ENCODE measurements at regions not wholly inside any gene's neighbourhood (a gene's known extent, or its start where the extent isn't known, plus 50 kb on each side); places are given as distances from the start of the nearest gene placed in this dataset.

DNA sequence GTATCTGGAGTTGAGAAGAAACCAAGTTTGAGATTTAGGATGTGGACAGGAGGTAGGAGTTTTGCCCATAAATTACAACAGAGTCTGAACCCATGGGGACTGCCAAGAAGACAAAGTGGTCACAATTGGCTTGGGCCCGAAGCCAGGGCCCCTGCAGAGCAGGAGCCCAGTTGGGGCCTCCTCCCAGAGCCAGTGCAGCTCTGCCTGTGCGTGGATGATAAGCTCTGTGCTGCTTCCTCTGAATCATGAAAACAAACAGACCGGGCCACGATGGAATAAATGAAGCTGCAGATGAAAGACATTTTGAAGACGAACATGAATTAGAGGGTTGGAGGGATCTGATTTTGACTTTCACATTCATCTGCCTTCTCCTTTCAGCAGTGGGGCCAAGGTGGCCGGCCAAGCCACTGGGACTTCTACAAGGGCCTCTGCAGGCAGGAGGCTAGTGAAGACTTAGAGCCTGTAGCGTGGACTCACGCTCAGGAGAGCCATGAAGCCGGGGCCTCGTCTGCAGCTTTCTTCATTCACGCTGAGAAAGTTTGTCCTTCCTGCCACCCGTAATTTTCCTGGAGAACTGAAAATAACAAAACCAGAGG, 156.8 kb upstream of the LYZL1 start:
- no peak for DNase-seq

DNA sequence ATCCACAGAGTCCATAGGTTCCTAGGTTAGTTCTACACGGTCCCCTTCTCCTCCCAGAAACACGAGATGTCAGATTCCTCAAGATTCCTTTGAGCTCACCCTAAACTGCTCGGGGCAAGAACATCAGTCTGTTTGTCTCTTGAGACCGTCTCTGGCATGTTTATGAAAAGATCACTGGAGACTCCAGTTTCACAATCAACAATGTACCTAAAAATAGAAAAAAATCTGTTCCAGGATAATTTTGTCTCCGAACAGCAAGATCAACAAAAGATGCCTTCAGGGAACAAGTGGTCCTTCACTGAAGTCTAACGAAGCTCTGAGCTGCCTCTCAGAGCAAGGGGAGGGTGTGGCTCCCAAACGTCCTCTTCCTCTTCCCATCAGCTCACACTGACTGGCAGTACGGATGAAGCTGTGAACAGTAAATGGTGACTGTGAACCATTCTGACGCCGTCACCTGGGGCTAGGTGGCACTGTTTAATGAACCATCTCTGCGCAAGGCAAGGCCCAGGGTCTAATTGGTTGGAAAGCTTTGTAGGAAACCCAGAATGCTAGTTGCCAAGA, 156.2 kb upstream of the LYZL1 start:
- DNase-seq: no peak

DNA sequence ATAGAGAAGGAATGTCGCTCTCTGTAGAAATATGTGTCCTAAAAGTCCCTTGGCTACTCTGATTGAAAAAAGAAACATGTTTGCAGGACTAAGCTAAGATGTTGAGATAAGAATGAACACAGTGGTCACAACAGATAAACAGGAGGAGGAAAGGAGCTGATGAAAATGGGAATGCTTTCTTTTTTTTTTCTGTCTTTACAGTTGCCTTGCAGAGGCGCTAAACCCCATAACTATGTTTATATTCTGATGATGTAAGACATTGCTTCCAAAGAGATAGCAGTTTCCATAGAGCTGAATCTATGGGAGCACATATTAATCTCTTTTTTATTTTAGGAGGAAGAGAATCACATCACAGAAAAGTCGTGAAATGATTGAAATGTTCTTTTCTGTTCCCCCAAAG, 153.5 kb upstream of the LYZL1 start:
- DNase-seq: no peak

DNA sequence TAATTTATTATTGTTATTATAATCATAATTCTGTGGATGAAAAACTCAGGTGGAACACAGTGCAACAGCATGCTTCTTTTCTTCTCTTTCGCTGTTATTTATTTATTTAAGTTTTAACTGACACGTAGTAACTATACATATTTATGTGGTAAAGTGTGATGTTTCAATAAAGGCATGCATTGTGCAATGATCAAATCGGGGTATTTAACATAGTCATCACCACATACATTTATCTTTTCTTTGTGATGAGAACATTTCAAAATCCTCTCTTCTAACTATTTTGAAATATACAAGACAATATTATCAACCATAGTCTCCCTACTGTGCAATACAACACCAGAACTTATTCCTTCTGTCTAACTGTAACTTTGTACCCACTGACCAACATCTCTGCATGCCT, 152.5 kb upstream of the LYZL1 start:
- DNase-seq: no peak

DNA sequence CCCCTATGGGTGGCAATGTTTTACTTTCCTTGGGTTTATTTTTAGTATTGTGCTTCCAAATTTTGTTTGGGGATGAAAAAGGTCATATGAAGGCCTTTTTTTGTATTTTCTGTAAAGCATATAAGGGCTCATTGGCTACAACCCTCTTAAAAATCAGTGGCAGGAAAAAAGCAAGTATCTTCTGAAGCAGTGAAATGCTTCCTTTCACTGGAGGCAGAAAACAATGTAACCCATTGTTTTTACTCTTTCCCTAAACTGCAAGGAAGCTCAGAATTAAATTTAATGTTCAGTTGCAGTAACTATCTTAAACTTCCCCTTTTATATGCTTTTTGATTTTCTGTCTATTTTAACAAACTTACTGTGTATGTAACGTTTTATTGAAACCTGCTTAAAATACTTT, 148.7 kb upstream of the LYZL1 start:
- DNase-seq: no peak

DNA sequence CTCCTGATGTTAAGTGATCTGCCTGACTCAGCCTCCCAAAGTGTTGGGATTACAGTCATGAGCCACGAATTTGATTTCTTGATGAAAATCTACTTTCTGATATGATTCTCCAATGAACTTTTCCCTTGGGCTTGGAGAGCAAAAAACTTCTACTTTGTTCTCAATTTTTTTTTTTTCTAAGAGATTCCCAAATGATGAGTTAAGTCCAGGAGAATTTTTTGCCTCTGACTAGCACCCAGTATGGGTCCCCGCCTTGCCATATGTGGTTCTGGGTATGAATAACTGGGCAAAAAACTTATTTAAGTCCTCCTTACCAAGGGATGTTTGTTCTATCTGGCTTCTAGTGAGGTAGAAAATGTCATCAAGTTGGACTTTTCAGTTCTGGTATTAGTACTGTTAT, 147.9 kb upstream of the LYZL1 start:
- DNase-seq: no peak

DNA sequence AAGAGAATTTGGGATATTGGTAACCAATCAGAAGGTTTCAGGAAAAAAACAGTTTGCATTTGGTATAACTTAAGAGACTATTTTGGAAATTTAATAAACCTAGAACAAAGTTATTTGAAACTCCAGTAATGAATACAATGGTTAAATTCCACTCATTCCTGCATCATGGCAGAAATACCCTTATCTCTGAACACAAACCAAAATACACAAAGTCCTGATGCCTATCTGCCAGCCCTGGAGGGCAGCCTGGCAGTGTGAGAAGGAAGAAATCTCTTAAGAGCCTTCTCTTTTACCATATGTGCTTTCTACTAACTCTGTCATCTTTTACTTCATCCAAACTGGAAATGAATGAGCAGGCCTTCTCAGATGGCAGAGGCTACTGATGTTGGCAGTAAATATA, 147.1 kb upstream of the LYZL1 start:
- no peak for DNase-seq

DNA sequence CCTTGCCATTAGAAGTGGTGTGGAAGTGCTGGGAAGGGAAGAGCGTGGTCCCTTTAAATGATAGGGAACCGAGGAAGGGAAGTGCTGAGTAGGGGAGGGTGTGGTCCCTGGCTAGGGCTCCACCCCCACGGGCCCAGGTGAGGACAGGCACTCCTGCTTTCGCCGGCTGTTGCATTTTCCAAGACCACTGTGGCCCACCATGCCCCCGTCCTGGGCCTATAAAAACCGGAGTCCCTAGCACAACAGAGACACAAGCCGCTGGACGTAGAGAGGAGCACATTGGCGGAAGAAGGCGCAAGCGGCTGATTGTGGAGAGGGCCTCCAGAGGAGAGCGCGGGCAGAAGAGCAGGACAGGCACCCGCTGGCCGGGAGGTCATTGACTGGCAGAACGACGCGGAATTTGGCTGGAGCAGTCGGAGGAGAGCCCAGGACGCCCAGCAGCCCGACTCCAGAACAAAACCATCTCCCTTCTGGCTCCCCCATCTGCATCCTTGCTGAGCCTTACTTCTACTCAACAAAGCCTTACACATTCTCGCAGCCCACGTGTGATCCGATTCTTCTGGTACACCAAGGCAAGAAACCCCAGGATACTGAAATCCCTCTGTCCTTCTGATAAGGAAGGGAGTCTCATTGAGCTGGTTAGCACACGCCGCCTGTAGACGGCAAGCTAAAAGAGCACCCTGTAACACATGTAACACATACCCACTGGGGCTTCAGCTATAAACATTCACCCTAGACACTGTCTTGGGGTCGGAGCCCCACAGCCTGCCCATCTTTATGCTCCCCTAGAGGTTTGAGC, 146.2 kb upstream of the LYZL1 start:
- DNase-seq: no peak

DNA sequence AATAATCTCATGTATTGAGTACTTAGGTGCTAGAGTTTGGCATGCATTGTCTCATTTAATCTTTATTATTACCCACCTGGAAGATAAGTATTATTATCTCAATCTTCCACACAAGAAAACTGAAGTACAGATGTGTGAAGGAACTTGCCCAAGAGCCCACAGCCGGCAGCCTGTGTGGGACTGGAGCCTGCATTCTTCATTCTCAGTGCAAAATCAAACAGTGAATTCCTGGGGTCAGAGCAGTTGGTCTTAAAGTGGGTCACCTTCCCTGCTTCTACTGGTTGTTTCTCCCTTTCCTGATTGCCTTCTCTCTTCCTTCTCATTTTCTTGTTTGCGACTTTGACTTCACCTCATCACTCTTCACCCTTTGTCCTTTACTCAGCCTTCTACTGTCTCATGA, 144.7 kb upstream of the LYZL1 start:
- DNase-seq: no peak

DNA sequence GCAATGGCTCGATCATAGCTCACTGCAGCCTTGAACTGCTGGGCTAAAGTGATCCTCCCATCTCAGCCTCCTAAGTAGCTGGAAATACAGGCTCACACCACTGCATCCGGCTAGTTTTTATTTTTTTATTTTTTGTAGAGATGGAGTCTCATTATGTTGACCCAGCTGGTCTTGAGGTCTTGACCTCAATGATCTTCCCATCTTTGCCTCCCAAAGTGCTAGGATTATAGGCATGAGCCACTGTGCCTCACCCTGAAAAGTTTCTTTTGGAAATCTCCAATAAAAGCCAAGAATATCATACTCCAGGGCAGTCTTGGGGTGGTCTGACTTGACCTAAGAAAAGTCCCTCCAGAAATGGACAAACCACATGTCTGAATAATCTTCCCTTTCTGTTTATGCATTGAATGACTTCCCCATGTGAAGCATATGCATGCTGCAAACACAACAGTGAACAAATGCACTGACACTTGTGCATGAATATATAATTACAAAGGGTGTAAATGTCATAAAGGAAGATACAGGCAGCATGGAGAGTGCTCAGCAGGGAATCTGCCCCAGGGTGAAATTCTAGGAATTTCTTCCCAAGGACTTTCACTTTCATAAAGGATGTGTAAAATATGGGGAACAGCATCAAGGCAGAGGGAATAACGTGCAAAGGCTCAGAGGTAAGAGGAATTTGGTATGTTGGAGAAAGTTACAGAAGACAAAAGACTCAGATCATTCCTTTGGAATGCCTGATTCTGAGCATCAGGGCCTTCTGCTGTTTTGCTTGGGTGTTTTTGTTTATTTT, 142.4 kb upstream of the LYZL1 start:
- DNase-seq: no peak

DNA sequence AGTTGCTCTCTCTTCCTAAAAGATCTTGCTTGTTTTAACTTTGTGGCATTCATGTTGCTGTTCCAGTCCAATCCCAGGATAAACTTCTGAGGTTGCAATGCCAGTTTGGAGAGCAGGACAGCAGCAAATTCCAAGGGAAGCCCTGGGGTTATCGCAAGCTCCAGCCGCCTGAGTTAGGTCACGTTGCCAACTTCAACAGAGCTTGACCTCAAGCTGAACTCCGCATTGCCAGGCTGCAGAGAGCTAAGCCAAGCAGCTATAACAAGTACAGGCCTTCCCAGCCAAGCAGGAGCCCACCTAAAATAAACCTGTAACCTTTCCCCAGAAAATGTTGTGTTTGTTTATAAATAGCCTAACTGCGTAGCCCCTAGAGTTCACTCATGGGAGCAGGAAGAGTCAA, 138.9 kb upstream of the LYZL1 start:
- no peak for DNase-seq

DNA sequence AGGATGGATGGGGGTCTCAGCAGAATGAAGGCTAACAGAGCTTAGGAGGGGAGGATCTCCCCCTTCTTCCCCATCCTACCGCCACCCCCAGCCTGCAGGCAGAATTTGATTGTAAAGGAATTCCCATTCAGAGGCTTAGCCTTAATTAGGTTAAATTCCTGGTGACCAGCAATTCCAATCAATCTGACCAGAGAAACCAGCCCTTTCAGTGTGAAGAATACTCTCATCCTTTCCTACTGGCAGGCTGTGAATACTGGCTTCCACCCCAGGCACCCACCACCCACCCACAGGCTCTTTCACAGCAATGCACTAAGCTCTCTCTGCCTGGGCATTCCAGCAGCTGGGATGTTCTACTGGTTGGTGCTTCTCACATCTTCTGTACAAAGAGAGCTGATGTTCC, 137.9 kb upstream of the LYZL1 start:
- DNase-seq: no peak

DNA sequence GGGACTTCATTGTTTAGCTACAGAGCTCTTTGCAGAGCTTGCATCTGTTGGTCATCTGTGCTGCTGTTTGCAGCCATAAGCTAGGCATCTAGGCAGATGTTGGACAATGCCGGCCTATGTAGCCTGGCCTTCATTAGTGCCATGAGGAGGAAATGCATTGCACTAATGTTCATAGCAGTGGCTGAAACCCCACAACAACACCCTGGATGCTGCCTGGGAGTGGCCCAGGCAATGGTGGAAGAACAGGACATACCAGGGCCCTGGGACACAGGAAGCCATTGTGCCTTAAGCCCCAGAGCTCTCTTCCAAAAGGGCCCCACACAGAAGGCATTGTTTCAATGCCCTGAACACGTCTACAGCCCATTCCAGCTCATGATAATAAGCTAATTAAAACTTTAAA, 131.5 kb upstream of the LYZL1 start:
- DNase-seq: no peak

DNA sequence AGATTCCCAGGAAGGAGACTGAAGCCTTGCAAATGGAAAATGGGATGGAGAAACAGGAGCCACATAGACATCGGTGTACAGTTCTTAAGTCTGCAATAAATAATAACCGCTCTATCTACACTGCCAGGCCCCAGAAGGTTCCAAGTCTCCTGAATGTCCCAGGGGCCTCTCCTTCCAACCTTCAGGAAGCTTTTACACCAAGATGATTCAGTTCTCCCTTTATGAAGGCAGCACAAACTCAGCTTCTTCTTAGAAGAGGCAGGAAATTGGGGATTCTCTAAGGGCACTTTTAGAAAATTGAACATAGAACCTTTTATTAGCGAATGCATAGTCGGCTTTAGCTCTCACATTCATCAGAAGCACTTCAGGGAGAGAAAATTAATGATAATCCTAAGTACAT, 130.8 kb upstream of the LYZL1 start:
- DNase-seq: no peak

DNA sequence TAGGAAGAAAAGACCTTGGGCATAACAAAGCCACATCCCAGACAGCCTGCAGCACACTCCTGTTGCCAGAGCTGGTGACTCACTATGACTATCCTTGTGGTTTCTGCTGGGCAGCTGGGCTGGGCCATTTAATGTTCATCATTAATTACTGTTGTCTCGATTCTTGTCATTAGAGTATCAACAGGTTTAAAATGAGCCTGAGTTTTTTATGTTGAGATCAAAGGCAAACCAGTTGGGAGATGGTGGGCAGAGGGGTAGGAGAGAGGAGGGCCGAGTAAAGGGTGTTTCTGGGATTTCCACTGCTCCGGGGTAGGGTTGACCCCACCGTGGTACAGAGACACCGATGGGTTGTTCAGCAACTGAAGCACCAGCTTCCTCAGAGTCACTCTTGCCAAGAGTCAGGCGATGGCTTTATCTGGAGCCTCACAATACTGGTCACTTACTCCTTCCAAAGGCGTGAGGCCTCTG, 128.7 kb upstream of the LYZL1 start:
- no peak for DNase-seq

DNA sequence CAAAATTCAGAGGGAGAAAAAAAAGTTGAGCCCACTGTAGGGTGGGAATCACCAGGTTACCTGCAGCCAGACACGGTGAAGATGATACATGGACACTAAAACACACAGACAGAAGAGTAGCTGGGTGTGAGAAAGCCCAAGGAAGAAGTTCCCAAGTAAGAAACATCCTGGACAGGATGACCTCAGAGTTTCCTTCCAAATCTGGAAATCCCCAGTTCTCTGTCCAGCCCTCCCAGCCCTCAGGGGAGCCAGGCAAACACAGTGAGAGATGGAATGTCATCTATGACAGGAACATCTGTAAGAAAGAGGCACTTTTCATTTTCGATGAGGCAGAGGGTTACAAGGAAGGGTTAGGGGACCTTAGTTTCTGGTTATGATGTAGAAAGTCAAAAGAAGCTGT, 125.1 kb upstream of the LYZL1 start:
- no peak for DNase-seq

DNA sequence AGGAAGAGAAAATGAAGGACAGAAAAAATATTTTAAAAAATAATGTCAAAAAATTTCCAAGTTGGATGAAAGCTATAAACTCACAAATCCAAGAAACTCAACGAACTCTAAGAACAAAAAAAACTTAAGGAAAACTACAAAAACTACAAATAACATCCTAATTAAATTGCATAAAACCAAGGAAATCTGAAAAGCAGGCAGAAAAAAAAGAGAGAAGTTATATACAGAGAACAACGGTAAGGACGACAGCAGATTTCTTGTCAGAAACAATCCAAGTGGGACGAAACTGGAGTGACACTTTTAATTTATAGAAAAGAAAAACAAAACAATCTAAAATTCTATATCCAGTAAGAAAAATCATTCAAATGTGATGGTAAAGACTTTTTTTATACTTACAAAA, 122.2 kb upstream of the LYZL1 start:
- no peak for DNase-seq

DNA sequence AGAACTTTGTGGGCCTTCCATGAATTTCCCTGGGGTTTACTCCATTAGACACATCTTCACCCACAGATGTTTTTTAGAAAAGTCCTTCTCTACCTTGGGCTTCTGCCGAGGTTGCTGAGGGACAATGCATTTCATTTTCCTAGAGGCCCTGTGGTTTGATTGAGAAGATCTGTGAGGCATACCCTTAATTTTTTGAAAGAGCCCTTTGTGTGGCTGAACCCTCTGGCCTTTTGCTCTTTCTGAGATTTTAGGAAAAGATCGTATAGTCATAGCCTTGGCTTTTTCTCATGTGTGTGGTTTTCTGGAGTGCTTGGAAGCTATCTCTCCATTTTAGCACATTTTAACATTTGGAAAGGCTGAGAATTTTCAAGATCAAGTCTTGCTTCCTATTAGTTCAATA, 119.8 kb upstream of the LYZL1 start:
- DNase-seq: no peak

DNA sequence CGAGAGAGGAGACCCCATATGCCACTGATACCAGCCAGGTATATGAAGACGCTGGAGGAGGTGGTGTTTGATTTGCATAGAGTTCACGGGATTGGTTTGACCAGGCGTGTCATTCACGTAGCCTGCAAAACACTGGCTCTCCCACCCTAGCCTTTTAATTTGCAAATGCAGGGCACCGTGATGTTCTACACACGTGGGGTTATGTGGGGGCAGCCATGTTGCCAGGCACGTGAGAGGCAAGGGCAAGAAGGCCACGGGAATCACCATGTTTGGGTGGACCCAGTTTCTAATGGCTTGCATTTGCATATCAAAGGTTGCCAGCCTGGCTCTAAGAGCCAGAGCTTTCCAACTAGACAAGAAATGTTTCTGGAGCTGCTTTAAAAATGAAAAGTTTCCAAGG, 117.2 kb upstream of the LYZL1 start:
- DNase-seq: no peak

DNA sequence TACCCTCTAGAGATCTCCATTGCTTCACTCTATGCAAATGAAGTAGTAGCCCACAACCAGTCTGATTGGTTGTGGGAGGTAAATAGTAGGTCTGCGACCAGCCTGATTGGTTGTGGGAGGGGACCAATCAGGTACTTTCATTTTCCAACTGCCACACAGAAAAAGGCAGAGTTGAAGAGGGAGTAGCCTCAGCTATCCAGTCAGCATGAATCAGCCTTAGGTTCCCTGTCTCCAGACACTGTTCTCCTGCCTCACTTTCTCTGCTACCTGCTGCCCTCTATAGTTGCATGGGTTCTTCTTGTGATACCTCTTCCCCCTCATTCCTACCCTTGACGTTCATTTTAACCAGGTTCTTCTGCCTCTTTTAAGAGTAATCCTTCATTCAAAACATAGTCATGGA, 114.5 kb upstream of the LYZL1 start:
- no peak for DNase-seq

DNA sequence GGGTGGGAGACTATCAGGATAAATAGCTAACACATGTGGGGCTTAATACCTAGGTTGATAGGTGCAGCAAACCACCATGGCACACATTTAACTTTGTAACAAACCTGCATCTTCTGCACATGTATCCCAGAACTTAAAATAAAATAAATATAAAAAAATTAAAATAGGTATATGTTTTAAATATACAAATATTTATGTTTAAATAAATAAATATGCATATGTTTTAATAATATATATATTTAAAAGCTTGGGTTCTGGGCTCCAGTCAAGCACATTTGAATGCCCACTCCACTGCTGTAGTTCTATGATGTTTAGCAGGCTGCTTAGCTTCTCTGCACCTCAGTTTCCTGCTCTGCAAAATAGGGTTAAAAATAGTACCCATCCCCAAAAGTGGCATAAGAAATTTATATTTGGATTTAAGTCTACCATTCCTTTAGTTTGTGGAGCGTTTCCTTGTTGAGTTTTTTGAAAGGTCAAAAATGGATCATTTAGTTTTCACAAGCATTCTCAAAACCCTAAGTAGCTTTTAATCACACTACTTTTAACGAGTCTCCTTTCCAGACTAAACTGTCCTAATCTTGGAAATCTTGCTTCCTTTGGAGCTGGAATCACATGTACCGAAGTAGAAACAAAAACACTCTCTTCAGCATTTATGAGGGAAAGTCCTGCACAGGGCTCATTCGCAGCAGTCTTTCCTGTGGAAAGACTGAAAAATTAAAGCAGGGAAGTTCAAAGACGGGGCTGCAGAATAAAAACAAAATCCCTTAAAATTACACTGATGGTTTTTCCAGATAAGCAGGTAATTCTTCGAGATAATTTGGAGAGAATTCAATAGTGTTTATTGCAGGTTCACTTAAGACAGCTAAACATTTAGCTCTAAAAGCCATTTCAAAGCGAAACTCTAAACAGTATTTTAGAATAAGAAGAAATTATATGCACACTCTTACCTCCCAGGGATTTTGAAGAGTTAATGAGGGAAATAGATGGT, 111.7 kb upstream of the LYZL1 start:
- DNase-seq: no peak

DNA sequence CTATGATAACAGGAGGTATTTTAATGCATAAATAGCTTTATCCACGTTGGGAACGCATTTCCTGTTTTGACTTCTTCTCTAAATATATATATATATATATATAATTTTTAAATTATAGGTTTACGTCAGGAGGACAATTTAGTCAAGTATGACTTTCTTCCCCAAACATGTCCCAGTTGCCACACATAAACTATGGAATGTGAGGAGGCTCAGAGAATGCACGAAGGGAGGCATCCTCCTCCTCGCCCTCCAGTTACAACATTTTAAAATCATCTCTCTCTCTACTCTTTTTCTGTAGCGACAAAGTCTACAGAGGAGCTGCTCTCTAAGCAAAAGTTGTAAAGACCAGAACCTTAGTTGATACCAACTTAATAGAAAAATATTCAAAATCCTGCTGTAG, 106.9 kb upstream of the LYZL1 start:
- DNase-seq: no peak
